Right atrium auricular region (tissue), 2 donors: ENCODE measurements at regions not wholly inside any gene's neighbourhood (a gene's known extent, or its start where the extent isn't known, plus 50 kb on each side); places are given as distances from the start of the nearest gene placed in this dataset.

ENCODE experiments used
- DNase-seq: peaks from one replicate; pipeline ENCODE4 v3.0.0-alpha.2; 2019; ENCODE audit warnings: low spot score
- H3K27ac ChIP-seq, 2 donors: fragments of 200-600 bp; sonication (generic); 1 replicate in 1 of 2; 2 replicates in 1 of 2; pipeline ENCODE4 v1.5.1; 2016 to 2019
- H3K27me3 ChIP-seq, 2 donors: fragments of 200-600 bp; sonication (generic); one replicate each; pipeline versions ENCODE4 v1.5.1 to v1.6.0; 2017 to 2019
- H3K36me3 ChIP-seq: fragments of 200-600 bp; sonication (generic); one replicate; pipeline ENCODE4 v1.5.1; 2016
- H3K4me1 ChIP-seq, 2 donors: fragments of 200-600 bp; sonication (generic); one replicate each; pipeline versions ENCODE4 v1.5.1 to v1.6.0; 2017 to 2019
- H3K4me3 ChIP-seq, 2 donors: fragments of 200-600 bp; sonication (generic); 1 replicate in 1 of 2; 2 replicates in 1 of 2; pipeline ENCODE4 v1.5.1; 2017 to 2019; ENCODE audit warnings: mild to moderate bottlenecking in 1 of 2, moderate library complexity in 1 of 2
- H3K9me3 ChIP-seq, 2 donors: fragments of 200-600 bp; sonication (generic); one replicate each; pipeline ENCODE4 v1.5.1; 2019
- CTCF ChIP-seq, 2 donors: fragments of 200-600 bp; sonication (generic); IDR thresholded peaks; one replicate each; pipeline ENCODE4 v1.5.1; 2019; ENCODE audit warnings: antibody characterized with exemption in 2 of 2

DNA sequence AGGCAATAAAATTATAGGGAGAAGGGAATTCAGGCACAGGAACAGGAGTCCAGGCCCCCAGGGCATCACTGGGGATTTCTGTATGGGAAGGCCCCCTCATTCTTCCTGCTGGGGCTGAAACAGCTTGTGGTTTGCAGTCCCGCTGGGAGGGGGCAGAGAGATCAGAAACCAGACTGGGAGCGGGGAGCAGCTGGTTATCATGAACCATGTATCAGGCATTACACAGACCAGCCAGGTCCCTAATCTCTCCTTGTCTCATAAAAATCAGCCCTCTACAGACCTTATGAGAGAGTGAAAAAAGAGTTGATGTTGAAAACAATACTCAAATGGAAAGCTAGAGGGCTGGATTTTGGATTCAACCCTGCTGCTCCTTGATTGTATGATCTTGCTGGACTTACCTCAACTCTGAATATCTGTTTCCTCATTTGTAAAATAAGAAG lies 93.4 kb upstream of the F3 start:
- TF ChIP-seq CTCF (IDR thresholded peaks at IDR 0.05): no peak
- peak; percentile 40 for DNase-seq
- Histone ChIP-seq H3K9me3 (no peaks in the 10 kb centered on the region), H3K27ac (no peak overlapping the region), H3K36me3 (no peaks in the 10 kb centered on the region), H3K4me3 (no peak overlapping the region), H3K27me3 (no peaks in the 10 kb centered on the region), H3K4me1 (no peaks in the 10 kb centered on the region)

DNA sequence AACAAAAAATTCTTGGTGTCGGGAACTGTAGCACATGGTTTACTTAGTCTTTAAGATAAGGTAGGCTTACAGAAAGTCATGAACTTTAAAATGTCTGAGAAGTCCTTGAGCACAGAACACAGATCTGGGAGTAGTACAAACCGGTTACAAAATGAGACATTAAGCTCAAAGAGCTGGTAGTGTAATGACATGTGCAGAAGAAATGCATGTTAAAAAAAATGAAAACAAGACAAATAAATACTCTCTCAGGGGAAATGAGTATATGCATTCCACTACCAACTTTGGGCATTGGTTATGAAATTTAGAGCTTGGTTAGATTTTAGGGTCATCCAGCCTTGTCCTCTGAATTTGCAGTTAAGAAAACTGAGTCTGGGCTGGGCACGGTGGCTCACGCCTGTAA lies 91.5 kb upstream of the F3 start:
- TF ChIP-seq CTCF (IDR thresholded peaks at IDR 0.05): no peak
- H3K27ac ChIP-seq: no peak overlapping the region
- no peaks in the 10 kb centered on the region for H3K27me3 ChIP-seq

DNA sequence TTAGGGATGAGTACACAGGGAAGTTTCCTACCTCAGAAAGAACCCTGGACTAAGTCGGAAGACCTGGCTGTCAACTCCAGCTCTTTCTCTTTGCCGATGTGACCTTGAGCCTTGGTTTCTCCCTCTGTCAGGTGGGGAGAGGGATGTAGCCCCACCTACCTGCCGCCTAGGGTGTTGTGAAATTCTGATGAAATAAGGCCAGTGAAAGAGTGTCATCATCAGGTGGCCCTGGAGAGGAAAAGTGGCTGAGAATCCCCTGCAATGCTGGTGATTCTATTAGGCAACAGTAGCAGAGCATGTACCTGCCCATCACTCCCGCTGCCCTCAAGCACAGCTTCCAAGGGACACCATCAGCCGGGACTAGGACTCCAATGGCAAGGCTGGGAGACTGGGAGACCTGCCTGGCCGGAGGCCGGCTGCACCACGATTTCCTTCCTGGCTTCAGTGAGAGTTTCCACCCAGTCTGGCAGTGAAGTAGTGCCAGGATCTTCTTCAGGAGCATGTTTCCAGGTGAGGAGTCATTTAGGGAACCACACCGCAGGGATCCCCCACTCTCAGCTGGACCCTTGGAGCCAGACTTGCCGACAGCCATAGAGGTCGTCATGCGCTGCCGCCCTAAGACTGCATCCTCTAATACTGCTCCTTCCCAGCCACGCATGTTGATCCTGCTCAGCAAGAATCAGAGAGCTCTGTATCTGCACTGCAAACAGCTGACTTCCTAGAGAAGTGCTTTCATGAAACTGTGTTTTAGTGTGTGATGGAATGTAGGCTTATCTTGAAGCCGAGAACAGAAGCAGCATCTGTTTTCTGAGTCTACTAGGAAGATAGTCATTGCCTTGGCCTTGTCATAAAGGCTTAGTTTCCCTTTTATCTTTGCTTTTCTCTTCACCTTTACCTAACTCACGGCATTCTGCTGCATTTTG lies 88.0 kb upstream of the F3 start:
- H3K27me3 ChIP-seq: no peaks in the 10 kb centered on the region
- DNase-seq: peak; percentile 34
- TF ChIP-seq CTCF (IDR thresholded peaks at IDR 0.05): no peak
- H3K4me3 ChIP-seq: no peak overlapping the region
- no peaks in the 10 kb centered on the region for H3K4me1 ChIP-seq
- no peak overlapping the region for H3K27ac ChIP-seq
- H3K9me3 ChIP-seq: no peaks in the 10 kb centered on the region
- no peaks in the 10 kb centered on the region for H3K36me3 ChIP-seq

More for the DNA sequence above, 91.5 kb upstream of the F3 start:
- Histone ChIP-seq H3K9me3 (no peaks in the 10 kb centered on the region), H3K4me3 (no peak overlapping the region), H3K36me3 (no peaks in the 10 kb centered on the region), H3K4me1 (no peaks in the 10 kb centered on the region)
- no peak for DNase-seq

DNA sequence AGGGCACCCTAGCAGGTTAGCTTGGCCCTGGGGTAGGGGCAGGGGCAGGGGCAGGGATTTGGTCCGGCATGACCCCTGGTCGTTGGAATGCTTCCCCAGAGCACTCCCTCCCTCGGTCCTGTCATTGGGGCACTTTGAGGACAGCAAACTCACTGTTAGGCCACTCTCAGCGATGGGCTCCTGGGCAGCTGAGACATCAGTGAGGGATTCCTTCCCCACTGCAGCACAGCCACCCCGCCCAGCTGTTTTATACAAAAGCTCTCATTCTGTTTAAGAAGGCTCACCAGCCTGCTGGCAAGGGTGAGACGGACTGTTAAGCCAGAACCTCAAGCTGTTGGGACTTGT lies 86.9 kb upstream of the F3 start:
- Histone ChIP-seq H3K36me3 (no peaks in the 10 kb centered on the region), H3K4me1 (no peaks in the 10 kb centered on the region), H3K9me3 (no peaks in the 10 kb centered on the region), H3K4me3 (no peak overlapping the region), H3K27me3 (no peaks in the 10 kb centered on the region), H3K27ac (peak overlapping the region in 1 of 2 donors; percentile 23)
- no peak for TF ChIP-seq CTCF (IDR thresholded peaks at IDR 0.05)
- DNase-seq: peak; percentile 48

- H3K9me3 ChIP-seq: no peaks in the 10 kb centered on the region
- no peak for TF ChIP-seq CTCF (IDR thresholded peaks at IDR 0.05)
- H3K36me3 ChIP-seq: no peaks in the 10 kb centered on the region
- peak; percentile 48 for DNase-seq
- no peaks in the 10 kb centered on the region for H3K27me3 ChIP-seq
- H3K4me1 ChIP-seq: no peaks in the 10 kb centered on the region
- no peak overlapping the region for H3K4me3 ChIP-seq
- peak overlapping the region in 1 of 2 donors; percentile 23 for H3K27ac ChIP-seq
Observed at GRCh38 chr1:94627771-94628498, 86.4 kb upstream of the F3 start.
